K562 (cell line): ENCODE measurements at regions not wholly inside any gene's neighbourhood (a gene's known extent, or its start where the extent isn't known, plus 50 kb on each side); places are given as distances from the start of the nearest gene placed in this dataset.

Experiments
- ZKSCAN8 ChIP-seq: fragments of 200-800 bp; sonication (Bioruptor generic); IDR thresholded peaks from 2 replicates; pipeline ENCODE4 v1.6.1; 2016; ENCODE audit warnings: missing genetic modification characterization, missing compliant biosample characterization
- TF ChIP-seq, protein P1 (sequence below): sonication (generic); formaldehyde crosslinking; IDR thresholded peaks from 2 replicates; pipeline ENCODE4 v1.8.1; 2023; ENCODE audit warnings: mild to moderate bottlenecking, missing genetic modification reagents

DNA sequence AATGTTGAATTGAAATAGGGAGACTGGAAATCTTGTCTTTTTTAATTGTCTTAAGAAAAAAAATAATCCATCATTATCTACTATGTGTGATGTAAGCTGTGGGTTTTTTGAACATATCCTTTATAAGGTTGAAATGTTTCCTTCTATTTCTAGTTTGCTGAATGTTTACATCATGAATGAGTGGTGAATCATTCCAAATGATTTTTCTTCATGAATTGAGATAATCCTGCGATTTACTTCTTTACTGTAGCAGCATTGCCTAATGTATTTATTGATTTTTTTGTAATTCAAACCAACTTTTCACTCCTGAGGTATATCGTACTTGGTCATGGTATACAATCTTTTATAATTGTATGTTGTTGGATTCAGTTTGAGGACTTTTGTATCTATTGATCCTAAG lies 607.6 kb upstream of the PFKP start:
- no peak for TF ChIP-seq ZKSCAN8 (CRISPR knock-in tag)
- TF ChIP-seq, protein P1, sequence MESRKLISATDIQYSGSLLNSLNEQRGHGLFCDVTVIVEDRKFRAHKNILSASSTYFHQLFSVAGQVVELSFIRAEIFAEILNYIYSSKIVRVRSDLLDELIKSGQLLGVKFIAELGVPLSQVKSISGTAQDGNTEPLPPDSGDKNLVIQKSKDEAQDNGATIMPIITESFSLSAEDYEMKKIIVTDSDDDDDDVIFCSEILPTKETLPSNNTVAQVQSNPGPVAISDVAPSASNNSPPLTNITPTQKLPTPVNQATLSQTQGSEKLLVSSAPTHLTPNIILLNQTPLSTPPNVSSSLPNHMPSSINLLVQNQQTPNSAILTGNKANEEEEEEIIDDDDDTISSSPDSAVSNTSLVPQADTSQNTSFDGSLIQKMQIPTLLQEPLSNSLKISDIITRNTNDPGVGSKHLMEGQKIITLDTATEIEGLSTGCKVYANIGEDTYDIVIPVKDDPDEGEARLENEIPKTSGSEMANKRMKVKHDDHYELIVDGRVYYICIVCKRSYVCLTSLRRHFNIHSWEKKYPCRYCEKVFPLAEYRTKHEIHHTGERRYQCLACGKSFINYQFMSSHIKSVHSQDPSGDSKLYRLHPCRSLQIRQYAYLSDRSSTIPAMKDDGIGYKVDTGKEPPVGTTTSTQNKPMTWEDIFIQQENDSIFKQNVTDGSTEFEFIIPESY (CRISPR knock-in tag), result no peak
